GM23338 (cell line): ENCODE measurements at regions not wholly inside any gene's neighbourhood (a gene's known extent, or its start where the extent isn't known, plus 50 kb on each side); places are given as distances from the start of the nearest gene placed in this dataset.

Experiments used
- ATAC-seq: fragments of 200-7000 bp; cut with Tn5 transposase; 3 replicates; pipeline ENCODE4 v1.9.1; 2020
- DNase-seq: peaks from one replicate; pipeline ENCODE4 v3.0.0-alpha.2; 2015; ENCODE audit warnings: low spot score
- H2AFZ ChIP-seq: fragments of 200-600 bp; sonication (generic); 2 replicates; pipeline ENCODE4 v1.8.0; 2016; ENCODE audit warnings: antibody characterized with exemption, mild to moderate bottlenecking, moderate library complexity
- H3F3A ChIP-seq: fragments of 200-600 bp; sonication (generic); replicated peaks from 2 replicates; pipeline ENCODE4 v1.8.0; 2017; ENCODE audit warnings: antibody characterized with exemption, mixed run types, low read depth
- H3K27ac ChIP-seq: fragments of 200-600 bp; sonication (generic); 2 replicates; pipeline ENCODE4 v1.6.1; 2016; ENCODE audit warnings: low read depth
- H3K27me3 ChIP-seq: fragments of 200-600 bp; sonication (generic); 2 replicates; pipeline ENCODE4 v1.8.0; 2016; ENCODE audit warnings: mild to moderate bottlenecking, mixed run types, moderate library complexity; ENCODE audit not compliant: insufficient read depth
- H3K36me3 ChIP-seq: fragments of 200-600 bp; sonication (generic); 2 replicates; pipeline ENCODE4 v1.8.0; 2016; ENCODE audit warnings: mild to moderate bottlenecking; ENCODE audit not compliant: insufficient read depth
- H3K4me1 ChIP-seq: fragments of 200-600 bp; sonication (generic); 2 replicates; pipeline ENCODE4 v1.8.0; 2016; ENCODE audit warnings: mild to moderate bottlenecking, moderate library complexity; ENCODE audit not compliant: insufficient read depth
- H3K4me2 ChIP-seq: fragments of 200-600 bp; sonication (generic); 2 replicates; pipeline ENCODE4 v1.7.1; 2017; ENCODE audit warnings: mixed run types
- H3K4me3 ChIP-seq: fragments of 200-600 bp; sonication (generic); 2 replicates; pipeline ENCODE4 v1.6.1; 2016; ENCODE audit warnings: mixed run types
- H3K79me2 ChIP-seq: fragments of 200-600 bp; sonication (generic); replicated peaks from 2 replicates; pipeline ENCODE4 v1.8.0; 2017; ENCODE audit warnings: mild to moderate bottlenecking; ENCODE audit not compliant: insufficient read depth
- H3K9me2 ChIP-seq: fragments of 200-600 bp; sonication (generic); 2 replicates; pipeline ENCODE4 v1.8.0; 2017; ENCODE audit not compliant: insufficient read depth
- H4K20me1 ChIP-seq: fragments of 200-600 bp; sonication (generic); replicated peaks from 2 replicates; pipeline ENCODE4 v1.8.0; 2017; ENCODE audit warnings: mild to moderate bottlenecking; ENCODE audit not compliant: insufficient read depth
- H3K27ac Mint-ChIP-seq: 2 replicates; pipeline ENCODE4 v1.8.0; 2020; ENCODE audit warnings: inconsistent platforms, mild to moderate bottlenecking, moderate library complexity, mixed read lengths
- H3K27me3 Mint-ChIP-seq: 3 replicates; pipeline ENCODE4 v1.8.0; 2022; ENCODE audit warnings: low read depth, mild to moderate bottlenecking, moderate library complexity, mixed read lengths, inconsistent platforms; ENCODE audit not compliant: insufficient read depth, poor library complexity
- H3K36me3 Mint-ChIP-seq: 3 replicates; pipeline ENCODE4 v1.8.0; 2021; ENCODE audit warnings: low read depth, mild to moderate bottlenecking, inconsistent platforms, moderate library complexity, mixed read lengths
- H3K4me1 Mint-ChIP-seq: 3 replicates; pipeline ENCODE4 v1.8.0; 2020; ENCODE audit warnings: mild to moderate bottlenecking, inconsistent platforms, mixed read lengths
- H3K4me3 Mint-ChIP-seq: 3 replicates; pipeline ENCODE4 v1.8.0; 2021; ENCODE audit warnings: moderate library complexity, mild to moderate bottlenecking, inconsistent platforms, mixed read lengths
- H3K9me3 Mint-ChIP-seq: 3 replicates; pipeline ENCODE4 v1.8.0; 2020; ENCODE audit warnings: moderate library complexity, mild to moderate bottlenecking, inconsistent platforms, mixed read lengths
- EZH2phosphoT487 ChIP-seq: fragments of 200-600 bp; sonication (generic); IDR thresholded peaks from one replicate; pipeline ENCODE4 v1.8.1; 2018; ENCODE audit warnings: antibody characterized with exemption; ENCODE audit not compliant: unreplicated experiment
- JUNB ChIP-seq: IDR thresholded peaks from one replicate; pipeline ENCODE4 v1.6.1; 2016; ENCODE audit warnings: antibody characterized with exemption; ENCODE audit not compliant: unreplicated experiment
- NANOG ChIP-seq: IDR thresholded peaks from 2 replicates; pipeline ENCODE4 v1.6.1; 2016; ENCODE audit warnings: antibody characterized with exemption, borderline replicate concordance
- POLR2AphosphoS5 ChIP-seq: IDR thresholded peaks from 2 replicates; pipeline ENCODE4 v1.6.1; 2016; ENCODE audit warnings: antibody characterized with exemption, low read depth
- STAT1 ChIP-seq: IDR thresholded peaks from one replicate; pipeline ENCODE4 v1.6.1; 2016; ENCODE audit warnings: antibody characterized with exemption; ENCODE audit not compliant: unreplicated experiment
- ZNF114 ChIP-seq: fragments of 250-450 bp; sonication (Bioruptor Pico); IDR thresholded peaks from 2 replicates; pipeline ENCODE4 v1.5.0; 2020; ENCODE audit warnings: mild to moderate bottlenecking, moderate library complexity
- ZNF331 ChIP-seq: fragments of 250-450 bp; sonication (Bioruptor Pico); IDR thresholded peaks from 2 replicates; pipeline ENCODE4 v1.5.0; 2020; ENCODE audit warnings: low read depth, mild to moderate bottlenecking, moderate library complexity
- TF ChIP-seq, protein P1 (sequence below): fragments of 250-450 bp; sonication (Bioruptor Pico); IDR thresholded peaks from 2 replicates; pipeline ENCODE4 v1.5.0; 2020; ENCODE audit warnings: mild to moderate bottlenecking, moderate library complexity
- TF ChIP-seq, protein P2 (sequence below), 2 experiments: fragments of 200-600 bp in 1 of 2; sonication (generic) in 1 of 2; conservative IDR thresholded peaks; 2 replicates each; pipeline versions ENCODE4 v1.5.1 to v1.6.1; 2016 to 2017; ENCODE audit warnings: antibody characterized with exemption in 2 of 2, low read depth in 2 of 2, mild to moderate bottlenecking in 2 of 2, moderate library complexity in 1 of 2

DNA sequence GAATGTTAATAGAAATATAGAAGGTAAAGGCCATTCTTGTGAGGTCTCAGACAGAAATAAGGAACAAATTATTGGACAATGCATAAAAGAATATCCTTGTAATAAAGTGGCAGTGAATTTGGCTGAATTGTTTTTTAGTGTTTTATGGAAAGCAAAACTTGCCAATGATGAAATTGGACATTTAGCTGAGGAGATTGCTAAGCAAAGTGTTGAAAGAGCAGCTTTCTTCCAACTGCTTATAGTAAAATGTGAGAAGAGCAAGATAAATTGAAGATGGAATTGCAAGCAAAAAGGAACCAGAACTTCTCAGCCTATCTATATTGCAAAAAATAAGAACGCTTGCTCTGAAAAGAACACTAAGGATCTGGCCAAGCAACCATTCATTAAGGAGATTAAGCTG is 245.7 kb downstream of the MREG start:
- DNase-seq, result no peak
- Histone ChIP-seq H3K4me3 (no peak overlapping the region), H3K79me2 (no peaks in the 10 kb centered on the region), H2AFZ (no peak overlapping the region), H3K4me2 (no peak overlapping the region), H4K20me1 (no peaks in the 10 kb centered on the region), H3K36me3 (no peaks in the 10 kb centered on the region; the same call in 1 of the 2 replicates), H3K27me3 (no peaks in the 10 kb centered on the region), H3K4me1 (peaks cover 11% of the 10 kb centered on the region), H3F3A (no peaks in the 10 kb centered on the region), H3K9me2 (peaks cover 7% of the 10 kb centered on the region; the same call in 1 of the 2 replicates), H3K27ac (no peak overlapping the region)
- no peak for ATAC-seq
- no peaks in the 10 kb centered on the region; the same call in 1 of the 3 replicates for H3K9me3 Mint-ChIP-seq
- no peak overlapping the region for H3K27ac Mint-ChIP-seq
- no peak overlapping the region for H3K4me3 Mint-ChIP-seq
- no peaks in the 10 kb centered on the region; the same call in 2 of the 3 replicates for H3K36me3 Mint-ChIP-seq
- no peaks in the 10 kb centered on the region for H3K27me3 Mint-ChIP-seq
- TF ChIP-seq, protein P1, sequence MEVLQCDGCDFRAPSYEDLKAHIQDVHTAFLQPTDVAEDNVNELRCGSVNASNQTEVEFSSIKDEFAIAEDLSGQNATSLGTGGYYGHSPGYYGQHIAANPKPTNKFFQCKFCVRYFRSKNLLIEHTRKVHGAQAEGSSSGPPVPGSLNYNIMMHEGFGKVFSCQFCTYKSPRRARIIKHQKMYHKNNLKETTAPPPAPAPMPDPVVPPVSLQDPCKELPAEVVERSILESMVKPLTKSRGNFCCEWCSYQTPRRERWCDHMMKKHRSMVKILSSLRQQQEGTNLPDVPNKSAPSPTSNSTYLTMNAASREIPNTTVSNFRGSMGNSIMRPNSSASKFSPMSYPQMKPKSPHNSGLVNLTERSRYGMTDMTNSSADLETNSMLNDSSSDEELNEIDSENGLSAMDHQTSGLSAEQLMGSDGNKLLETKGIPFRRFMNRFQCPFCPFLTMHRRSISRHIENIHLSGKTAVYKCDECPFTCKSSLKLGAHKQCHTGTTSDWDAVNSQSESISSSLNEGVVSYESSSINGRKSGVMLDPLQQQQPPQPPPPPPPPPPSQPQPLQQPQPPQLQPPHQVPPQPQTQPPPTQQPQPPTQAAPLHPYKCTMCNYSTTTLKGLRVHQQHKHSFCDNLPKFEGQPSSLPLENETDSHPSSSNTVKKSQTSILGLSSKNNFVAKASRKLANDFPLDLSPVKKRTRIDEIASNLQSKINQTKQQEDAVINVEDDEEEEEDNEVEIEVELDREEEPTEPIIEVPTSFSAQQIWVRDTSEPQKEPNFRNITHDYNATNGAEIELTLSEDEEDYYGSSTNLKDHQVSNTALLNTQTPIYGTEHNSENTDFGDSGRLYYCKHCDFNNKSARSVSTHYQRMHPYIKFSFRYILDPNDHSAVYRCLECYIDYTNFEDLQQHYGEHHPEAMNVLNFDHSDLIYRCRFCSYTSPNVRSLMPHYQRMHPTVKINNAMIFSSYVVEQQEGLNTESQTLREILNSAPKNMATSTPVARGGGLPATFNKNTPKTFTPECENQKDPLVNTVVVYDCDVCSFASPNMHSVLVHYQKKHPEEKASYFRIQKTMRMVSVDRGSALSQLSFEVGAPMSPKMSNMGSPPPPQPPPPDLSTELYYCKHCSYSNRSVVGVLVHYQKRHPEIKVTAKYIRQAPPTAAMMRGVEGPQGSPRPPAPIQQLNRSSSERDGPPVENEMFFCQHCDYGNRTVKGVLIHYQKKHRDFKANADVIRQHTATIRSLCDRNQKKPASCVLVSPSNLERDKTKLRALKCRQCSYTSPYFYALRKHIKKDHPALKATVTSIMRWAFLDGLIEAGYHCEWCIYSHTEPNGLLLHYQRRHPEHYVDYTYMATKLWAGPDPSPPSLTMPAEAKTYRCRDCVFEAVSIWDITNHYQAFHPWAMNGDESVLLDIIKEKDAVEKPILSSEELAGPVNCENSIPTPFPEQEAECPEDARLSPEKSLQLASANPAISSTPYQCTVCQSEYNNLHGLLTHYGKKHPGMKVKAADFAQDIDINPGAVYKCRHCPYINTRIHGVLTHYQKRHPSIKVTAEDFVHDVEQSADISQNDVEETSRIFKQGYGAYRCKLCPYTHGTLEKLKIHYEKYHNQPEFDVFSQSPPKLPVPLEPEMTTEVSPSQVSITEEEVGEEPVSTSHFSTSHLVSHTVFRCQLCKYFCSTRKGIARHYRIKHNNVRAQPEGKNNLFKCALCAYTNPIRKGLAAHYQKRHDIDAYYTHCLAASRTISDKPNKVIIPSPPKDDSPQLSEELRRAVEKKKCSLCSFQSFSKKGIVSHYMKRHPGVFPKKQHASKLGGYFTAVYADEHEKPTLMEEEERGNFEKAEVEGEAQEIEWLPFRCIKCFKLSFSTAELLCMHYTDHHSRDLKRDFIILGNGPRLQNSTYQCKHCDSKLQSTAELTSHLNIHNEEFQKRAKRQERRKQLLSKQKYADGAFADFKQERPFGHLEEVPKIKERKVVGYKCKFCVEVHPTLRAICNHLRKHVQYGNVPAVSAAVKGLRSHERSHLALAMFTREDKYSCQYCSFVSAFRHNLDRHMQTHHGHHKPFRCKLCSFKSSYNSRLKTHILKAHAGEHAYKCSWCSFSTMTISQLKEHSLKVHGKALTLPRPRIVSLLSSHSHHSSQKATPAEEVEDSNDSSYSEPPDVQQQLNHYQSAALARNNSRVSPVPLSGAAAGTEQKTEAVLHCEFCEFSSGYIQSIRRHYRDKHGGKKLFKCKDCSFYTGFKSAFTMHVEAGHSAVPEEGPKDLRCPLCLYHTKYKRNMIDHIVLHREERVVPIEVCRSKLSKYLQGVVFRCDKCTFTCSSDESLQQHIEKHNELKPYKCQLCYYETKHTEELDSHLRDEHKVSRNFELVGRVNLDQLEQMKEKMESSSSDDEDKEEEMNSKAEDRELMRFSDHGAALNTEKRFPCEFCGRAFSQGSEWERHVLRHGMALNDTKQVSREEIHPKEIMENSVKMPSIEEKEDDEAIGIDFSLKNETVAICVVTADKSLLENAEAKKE (CRISPR knock-in tag), result no peak
- TF ChIP-seq ZNF114 (no peak), ZNF331 (CRISPR knock-in tag) (no peak), JUNB (no peak), EZH2phosphoT487 (no peak), NANOG (no peak)
- H3K4me1 Mint-ChIP-seq, result peaks cover 13% of the 10 kb centered on the region; the same call in 2 of the 3 replicates

DNA sequence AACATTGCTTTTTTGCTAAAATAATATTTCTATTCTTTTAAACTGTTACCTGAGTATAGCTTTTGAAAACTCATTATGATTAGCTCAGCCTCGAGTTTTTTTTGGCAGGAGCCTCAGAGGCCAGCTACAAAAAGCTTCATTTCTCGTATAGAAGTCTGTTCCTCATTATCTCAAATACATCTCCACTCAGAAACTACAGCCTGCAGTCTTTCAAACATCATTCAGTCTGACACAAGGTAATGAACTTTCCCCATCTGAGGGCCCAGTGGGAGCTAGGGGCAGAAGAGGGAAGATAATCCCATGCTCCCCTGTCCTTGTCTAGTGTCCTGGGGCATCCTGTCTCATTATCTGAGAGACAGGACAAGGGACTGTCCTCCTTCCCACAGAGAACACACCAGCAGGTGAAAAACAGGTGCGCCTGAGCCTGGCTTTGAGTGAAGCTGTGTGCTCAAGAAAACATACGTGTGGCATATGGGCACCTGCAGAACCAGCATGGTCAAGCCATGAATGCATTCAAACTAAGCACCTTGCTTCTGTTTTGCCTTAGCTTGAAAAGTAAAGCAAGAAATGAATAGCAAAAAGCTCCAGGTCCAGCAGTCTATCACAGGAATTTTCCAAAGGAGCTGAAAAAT is 247.5 kb downstream of the MREG start:
- Histone ChIP-seq H3K4me1 (no peaks in the 10 kb centered on the region), H3K79me2 (no peaks in the 10 kb centered on the region), H3K27me3 (no peaks in the 10 kb centered on the region), H3K9me2 (peaks cover 7% of the 10 kb centered on the region; the same call in 1 of the 2 replicates), H3K4me2 (no peak overlapping the region), H3F3A (no peaks in the 10 kb centered on the region), H3K27ac (no peak overlapping the region), H4K20me1 (no peaks in the 10 kb centered on the region), H2AFZ (no peak overlapping the region), H3K4me3 (no peak overlapping the region), H3K36me3 (no peaks in the 10 kb centered on the region; the same call in 1 of the 2 replicates)
- Mint-ChIP-seq H3K9me3 (peaks cover 6% of the 10 kb centered on the region), H3K27me3 (no peaks in the 10 kb centered on the region), H3K27ac (no peak overlapping the region), H3K36me3 (peaks cover 4% of the 10 kb centered on the region; the same call in 1 of the 3 replicates), H3K4me1 (0 out of 3 replicates have a peak, but pooled peaks cover 3% of the 10 kb centered on the region), H3K4me3 (no peak overlapping the region)
- TF ChIP-seq POLR2AphosphoS5, result no peak
- TF ChIP-seq, protein P2, sequence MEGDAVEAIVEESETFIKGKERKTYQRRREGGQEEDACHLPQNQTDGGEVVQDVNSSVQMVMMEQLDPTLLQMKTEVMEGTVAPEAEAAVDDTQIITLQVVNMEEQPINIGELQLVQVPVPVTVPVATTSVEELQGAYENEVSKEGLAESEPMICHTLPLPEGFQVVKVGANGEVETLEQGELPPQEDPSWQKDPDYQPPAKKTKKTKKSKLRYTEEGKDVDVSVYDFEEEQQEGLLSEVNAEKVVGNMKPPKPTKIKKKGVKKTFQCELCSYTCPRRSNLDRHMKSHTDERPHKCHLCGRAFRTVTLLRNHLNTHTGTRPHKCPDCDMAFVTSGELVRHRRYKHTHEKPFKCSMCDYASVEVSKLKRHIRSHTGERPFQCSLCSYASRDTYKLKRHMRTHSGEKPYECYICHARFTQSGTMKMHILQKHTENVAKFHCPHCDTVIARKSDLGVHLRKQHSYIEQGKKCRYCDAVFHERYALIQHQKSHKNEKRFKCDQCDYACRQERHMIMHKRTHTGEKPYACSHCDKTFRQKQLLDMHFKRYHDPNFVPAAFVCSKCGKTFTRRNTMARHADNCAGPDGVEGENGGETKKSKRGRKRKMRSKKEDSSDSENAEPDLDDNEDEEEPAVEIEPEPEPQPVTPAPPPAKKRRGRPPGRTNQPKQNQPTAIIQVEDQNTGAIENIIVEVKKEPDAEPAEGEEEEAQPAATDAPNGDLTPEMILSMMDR (conservative IDR thresholded peaks at IDR 0.05; ENCODE audit: low read depth in 2 of 2), result no peak
- no peak for TF ChIP-seq STAT1
- DNase-seq (no peak), ATAC-seq (no peak)
